ENCODE measurements at regions not wholly inside any gene's neighbourhood (a gene's known extent, or its start where the extent isn't known, plus 50 kb on each side); places are given as distances from the start of the nearest gene placed in this dataset.

GRCh38 chr2:16314001-16314400, 351.6 kb downstream of the CYRIA start:
- DNase-seq = no peak

DNA sequence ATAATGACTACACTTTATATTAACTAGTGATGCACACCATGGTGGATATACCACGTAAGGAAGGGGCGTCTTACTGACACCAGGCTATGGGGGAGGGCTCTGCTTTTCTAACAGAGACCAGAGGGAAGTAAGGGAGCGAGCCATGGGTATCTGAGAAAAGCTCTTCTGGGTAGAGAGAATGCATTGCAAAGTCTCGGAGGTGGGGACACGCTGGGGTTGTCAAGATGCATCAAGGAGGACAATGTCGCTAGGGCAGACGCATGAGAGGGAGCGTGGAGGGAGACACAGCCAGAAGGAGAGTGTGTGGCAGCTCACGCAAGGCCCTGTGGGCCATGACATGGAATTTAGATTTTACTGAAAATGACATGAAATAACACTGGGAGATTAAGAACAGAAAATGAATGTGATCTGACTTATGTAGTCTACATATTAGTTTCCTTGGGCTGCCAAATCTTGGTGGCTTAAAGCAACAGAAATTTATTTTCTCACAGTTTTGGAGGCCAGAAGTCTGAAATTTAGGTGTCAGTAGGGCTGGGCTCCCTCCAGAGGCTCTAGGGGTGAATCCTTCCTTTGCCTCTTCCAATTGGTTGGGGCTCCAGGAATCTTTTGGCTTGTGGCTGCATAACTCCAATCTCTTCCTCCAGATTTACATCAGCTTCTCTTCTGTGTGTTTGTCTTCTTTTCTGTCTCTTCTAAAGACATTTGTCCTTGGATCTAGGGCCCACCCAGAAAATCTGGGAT, 352.2 kb downstream of the CYRIA start:
- DNase-seq = no peak

GRCh38 chr2:16312771-16313170, 352.9 kb downstream of the CYRIA start:
- DNase-seq = no peak

GRCh38 chr2:16311521-16312440, 353.9 kb downstream of the CYRIA start:
- no peak for DNase-seq

- no peak for DNase-seq
These were observed 356.8 kb downstream of the CYRIA start for GRCh38 chr2:16308816-16309215.

DNA sequence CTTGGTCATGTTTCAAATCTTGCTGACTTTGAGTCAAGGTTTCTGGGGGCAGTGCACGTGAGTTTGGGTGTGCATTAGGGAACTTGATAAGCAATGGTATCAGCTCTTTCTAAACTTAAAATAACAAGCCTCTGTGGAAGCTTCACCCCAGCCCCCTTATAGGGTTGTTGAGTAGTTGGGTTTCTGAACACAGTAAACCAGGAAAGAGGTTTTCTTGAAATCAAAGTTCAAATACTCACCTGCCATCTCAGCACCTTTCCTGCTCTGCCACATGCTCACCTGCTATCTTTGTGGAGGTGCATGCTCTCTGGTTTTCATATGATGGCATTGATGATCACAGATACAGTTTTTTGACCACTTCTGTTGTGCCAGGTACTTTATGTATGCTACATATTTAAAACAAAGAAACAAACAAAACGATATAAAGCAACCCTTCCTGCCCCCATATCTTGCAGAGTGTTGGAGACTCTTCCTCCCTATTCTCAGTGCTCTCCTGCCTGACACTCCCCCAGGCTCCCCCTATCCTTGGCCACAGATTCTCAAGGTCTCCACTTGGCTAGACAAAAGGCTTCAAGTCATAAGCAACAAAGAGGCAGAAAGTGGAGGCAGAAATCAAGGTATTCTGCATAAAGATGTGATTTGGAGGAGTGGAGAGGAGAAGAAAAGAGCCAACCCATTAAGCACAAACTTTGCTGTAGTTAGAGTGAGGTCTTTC, 360.6 kb downstream of the CYRIA start:
- DNase-seq = no peak

DNA sequence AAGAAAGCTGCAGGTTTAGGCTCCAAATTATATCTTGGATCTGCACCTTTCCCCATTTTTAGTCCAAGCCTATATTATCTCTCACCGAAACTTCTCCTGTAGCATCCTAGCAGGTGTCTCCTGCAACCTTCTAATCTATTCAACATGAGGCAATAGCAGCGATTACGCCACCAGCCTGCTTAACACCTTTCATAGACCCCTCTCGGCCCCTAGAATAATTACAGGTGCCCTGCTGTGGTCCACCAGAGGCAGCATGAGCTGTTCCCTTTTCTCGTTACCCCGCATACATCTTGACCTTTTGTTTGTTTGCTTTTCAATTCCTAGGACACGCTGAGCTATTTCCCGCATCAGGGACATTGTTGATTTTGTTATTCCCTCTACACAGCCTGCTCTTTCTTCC, 361.9 kb downstream of the CYRIA start:
- no peak for DNase-seq

GRCh38 chr2:16303273-16303577, 362.4 kb downstream of the CYRIA start:
- no peak for DNase-seq

GRCh38 chr2:16302431-16303272, 362.3 kb downstream of the MYCN start:
- DNase-seq = no peak

GRCh38 chr2:16301961-16302360, 361.6 kb downstream of the MYCN start:
- no peak for DNase-seq

- DNase-seq = no peak
These were observed 358.5 kb downstream of the MYCN start for GRCh38 chr2:16298866-16299265.

DNA sequence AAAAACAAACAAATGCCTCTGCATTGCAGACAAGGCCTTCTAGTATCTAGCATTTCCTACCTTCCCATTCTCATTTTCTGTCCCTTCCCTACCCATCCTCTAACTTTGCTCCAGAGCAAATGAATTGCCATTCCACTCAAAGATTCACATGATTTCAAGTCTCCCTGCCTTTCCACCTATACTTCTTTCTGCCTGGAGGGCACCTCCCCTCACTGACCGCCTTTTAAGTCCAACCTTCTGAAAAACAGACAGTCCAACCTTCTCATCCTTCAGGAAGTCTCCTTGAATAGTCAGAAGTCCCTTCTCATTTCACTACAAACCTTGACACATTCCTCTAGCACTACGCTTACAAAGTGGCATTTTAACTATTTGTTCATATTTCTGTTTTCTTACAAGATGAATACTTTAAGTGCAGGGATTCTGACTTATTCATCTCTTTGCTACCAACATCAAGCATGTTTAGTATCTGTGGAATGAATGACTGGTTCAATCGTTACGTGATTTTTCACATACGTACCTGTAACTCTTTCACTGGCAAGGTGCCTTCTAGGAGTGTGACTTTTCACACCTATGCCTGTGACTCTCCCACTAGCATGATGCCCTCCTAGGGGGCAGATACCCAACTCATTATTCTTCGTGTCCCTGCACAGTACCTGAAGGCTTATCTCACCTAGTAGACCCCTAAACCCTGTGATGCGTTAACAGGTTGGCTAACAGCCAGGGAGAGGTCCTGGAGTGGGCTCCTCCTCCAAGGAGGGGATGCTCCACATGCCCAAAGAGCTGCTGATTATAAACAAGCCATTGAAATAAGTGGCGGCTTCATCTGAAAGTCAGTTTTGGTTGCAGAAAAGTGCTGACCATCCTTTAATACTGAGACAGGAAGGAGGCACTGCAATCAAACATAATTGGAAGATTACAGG, 356.2 kb downstream of the MYCN start:
- no peak for DNase-seq

DNA sequence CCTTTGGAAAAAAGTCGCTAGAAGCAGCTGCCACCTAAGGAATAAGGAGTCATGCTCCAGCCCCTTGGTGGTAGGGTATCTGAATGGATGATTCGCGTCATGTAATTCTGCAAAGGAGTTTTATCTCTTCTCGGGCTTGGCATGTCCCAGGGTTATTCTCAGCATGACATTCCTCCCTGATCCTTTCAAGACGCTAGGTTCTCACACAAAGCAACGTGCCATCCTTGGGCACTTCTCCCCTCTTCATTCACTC, 355.6 kb downstream of the MYCN start:
- DNase-seq = no peak

DNA sequence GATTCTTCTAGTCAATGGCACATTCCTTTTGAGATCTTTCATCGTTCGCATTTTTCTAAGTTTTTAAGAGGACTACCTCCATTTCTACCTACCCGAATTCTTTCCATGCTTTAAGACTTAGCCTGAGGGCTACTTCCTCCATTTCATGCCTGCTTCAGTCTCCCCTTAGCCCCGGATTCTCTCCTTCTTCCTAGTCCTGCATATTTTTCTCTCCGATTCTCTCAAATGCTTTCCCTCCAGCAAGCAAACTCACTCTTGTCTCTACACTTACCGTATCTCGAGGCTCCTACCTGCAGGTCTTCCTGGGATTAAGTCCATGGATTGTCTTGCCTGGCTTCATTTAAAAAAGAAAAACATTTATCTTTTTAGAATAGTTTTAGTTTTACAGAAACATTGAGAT, 354.4 kb downstream of the MYCN start:
- DNase-seq = no peak

GRCh38 chr2:16293871-16294270, 353.5 kb downstream of the MYCN start:
- no peak for DNase-seq

- no peak for DNase-seq
These were observed 353.0 kb downstream of the MYCN start for GRCh38 chr2:16293398-16293797.

GRCh38 chr2:16291731-16292550, 351.6 kb downstream of the MYCN start:
- no peak for DNase-seq

- DNase-seq = no peak
These were observed 350.9 kb downstream of the MYCN start for GRCh38 chr2:16291226-16291625.

DNA sequence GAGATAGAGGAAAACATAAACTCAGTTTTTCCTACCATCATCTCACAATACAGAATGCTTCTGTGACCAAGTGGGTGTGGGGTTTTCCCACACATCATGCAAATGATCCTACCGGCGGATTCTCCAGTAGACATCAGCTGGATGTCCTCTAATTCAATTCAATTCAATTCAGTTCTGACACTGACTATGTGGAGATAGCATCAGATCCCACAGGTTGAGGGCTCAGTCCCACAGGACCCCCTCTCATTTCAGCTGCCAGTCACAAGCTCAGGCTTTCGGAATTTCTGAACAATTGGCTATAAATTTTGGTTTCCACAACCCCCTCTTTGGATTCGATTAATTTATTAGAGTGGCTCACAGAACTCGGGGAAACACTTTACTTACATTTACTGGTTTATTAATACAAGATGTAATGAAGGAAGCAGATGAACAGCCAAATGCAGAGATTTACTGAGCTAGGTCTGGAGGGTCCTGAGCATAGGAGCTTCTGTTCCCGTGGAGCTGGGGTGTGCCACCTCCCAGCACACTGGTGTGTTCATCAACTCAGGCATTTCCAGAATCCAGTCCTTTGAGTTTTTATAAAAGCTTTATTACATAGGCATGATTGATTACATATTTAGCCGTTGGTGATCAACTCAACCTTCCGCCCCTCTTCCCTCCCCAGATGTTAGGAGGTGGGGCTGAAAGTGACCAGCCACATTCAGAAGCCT, 350.1 kb downstream of the MYCN start:
- DNase-seq = no peak

GRCh38 chr2:16288371-16289112, 348.2 kb downstream of the MYCN start:
- no peak for DNase-seq
